GM10266 (cell line): ENCODE measurements at regions not wholly inside any gene's neighbourhood (a gene's known extent, or its start where the extent isn't known, plus 50 kb on each side); places are given as distances from the start of the nearest gene placed in this dataset.

Experiments
- DNase-seq: peaks from one replicate; pipeline ENCODE4 v3.0.0; 2012; ENCODE audit errors: extremely low spot score
- TF ChIP-seq, protein P1 (sequence below): IDR thresholded peaks from 2 replicates; pipeline ENCODE4 v1.5.1; 2012; ENCODE audit warnings: mild to moderate bottlenecking, low read depth; ENCODE audit not compliant: control insufficient read depth, insufficient read depth; ENCODE audit errors: missing control alignments

DNA sequence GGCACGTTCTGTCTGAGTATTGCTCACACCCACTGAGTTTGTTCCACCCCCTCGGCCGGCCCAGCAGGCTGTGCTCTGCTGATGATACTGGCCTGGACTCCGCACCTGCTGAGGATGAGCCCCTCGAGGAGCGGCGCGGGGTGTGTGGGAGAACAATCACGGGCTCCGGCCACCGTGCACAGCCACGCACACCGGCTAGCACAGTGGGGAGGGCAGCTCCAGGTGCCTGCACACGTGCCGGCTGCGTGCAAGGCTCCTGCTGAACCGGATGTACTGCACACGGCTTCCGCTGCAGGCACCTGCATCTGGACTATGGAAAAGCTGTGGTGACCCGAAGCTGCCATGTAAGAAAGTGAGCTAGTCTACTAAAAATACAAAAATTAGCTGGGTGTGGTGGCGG is 485.2 kb upstream of the CDH9 start:
- DNase-seq: no peak
- TF ChIP-seq, protein P1, sequence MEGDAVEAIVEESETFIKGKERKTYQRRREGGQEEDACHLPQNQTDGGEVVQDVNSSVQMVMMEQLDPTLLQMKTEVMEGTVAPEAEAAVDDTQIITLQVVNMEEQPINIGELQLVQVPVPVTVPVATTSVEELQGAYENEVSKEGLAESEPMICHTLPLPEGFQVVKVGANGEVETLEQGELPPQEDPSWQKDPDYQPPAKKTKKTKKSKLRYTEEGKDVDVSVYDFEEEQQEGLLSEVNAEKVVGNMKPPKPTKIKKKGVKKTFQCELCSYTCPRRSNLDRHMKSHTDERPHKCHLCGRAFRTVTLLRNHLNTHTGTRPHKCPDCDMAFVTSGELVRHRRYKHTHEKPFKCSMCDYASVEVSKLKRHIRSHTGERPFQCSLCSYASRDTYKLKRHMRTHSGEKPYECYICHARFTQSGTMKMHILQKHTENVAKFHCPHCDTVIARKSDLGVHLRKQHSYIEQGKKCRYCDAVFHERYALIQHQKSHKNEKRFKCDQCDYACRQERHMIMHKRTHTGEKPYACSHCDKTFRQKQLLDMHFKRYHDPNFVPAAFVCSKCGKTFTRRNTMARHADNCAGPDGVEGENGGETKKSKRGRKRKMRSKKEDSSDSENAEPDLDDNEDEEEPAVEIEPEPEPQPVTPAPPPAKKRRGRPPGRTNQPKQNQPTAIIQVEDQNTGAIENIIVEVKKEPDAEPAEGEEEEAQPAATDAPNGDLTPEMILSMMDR: no peak

DNA sequence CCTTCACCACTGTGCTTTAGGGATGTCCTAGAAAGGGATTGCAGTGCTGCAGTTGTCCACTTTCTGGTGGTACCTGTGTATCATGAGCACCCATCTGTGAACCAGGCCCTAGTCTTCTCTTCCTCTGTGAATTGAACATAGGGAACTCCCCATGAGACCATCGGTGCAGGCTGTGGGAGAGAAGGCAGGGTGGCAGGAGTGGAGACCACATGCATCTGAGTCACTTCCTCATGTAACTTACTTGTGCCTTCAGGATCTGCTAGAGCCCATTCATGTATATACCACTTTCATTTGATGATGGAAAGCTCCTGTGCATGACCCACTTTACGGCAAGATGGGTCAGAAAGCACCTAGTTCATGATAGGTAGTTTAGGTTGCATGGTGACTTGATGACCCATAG is 478.1 kb upstream of the CDH9 start:
- TF ChIP-seq, protein P1: no peak
- no peak for DNase-seq

DNA sequence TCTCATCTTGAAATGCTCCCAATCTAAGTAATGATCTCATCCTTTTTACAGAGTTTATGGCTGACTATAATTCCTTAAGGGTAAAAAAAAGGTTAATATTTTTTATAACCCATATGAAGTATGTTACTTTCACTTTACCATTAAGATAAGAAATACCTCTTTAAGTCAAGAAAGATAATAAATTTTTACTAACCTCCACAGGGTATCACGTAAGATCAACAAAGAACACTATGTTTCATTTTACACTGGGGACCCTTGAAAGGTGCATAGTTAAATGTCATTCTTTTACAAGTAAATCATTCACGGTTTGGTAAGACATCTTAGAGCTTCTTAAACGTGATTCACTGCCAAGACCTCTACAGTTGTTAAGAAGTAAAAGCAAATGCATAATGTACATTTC is 472.7 kb upstream of the CDH9 start:
- TF ChIP-seq, protein P1: no peak
- DNase-seq: no peak

DNA sequence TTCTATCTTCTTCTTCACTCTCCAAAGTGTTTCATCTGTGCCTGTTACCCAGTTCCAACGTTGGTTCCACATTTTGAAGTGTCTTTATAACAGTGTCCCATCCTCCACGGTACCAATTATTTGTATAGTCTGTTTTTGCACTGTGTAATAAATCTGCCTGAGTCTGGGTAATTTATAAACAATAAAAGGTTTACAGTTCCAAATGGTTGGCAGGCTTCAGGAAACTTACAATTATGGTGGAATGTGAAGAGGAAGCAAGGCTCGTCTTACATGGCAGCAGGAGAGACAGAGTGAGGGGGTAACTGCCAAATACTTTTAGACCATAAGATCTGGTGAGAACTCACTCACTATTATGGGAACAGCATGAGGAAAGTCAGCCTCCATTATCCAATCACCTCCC is 465.4 kb upstream of the CDH9 start:
- DNase-seq: no peak
- TF ChIP-seq, protein P1: no peak

DNA sequence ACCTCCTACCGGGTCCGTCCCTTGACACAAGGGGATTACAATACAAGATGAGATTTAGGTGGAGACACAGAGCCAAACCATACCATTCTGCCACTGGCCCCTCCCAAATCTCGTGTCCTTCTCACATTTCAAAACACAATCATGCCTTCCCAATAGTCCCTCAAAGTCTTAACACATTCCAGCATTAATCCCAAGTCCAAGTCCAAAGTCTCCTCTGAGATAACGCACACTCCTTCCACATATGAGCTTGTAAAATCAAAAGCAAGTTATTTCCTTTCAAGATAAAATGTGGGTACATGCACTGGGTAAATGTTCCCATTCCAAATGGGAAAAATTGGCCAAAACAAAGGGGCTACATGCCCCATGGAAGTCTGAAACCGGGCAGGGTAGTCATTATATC is 463.9 kb upstream of the CDH9 start:
- DNase-seq: no peak
- TF ChIP-seq, protein P1: no peak

DNA sequence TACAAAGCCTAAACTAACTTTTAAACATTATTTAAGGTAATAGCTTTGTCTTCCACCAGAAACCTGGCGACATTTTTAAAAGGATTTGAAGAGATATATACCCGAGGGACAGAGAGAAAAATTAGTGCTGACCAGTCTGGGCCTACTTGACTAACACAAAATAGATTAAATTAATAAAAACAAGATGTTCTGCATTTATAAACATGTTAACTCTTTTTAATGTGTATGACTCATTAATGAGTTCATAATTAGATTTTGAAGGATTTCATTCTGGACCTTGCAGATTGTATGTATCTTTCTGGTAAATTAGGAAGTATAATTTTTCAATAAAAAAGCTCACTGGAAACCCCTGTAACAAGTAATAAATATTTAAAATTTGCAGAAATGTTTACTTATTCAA is 459.1 kb upstream of the CDH9 start:
- TF ChIP-seq, protein P1: no peak
- DNase-seq: no peak

DNA sequence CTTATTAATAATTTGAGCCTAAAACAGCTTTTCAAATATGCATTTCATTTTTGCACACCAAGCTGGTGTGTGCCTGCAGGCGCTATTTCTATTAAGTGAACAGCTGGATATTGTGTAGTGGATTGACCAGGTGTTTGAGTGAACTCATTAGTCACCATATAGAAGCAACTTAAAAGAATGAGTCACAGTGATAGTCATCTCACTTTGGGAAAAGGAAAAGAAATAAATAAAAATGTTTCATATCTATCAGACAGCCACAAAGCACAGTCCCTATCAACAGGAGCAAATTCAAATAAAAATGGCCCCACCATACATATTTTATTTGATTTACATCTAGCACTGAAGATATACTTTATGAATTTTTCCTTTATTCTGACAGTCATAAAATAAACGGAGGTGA is 456.5 kb upstream of the CDH9 start:
- TF ChIP-seq, protein P1: no peak
- DNase-seq: no peak
